GM03348 (cell line): ENCODE measurements at regions not wholly inside any gene's neighbourhood (a gene's known extent, or its start where the extent isn't known, plus 50 kb on each side); places are given as distances from the start of the nearest gene placed in this dataset.

Experiments
- DNase-seq: peaks from one replicate; pipeline ENCODE4 v3.0.0; 2012; ENCODE audit warnings: low spot score

- DNase-seq, result peak; percentile 55
Measured at GRCh38 chr2:12498704-12499103, 218.0 kb upstream of the TRIB2 start.

GRCh38 chr2:12500899-12501298 lies 215.8 kb upstream of the TRIB2 start:
- no peak for DNase-seq

- DNase-seq, result no peak
Measured at GRCh38 chr2:12501469-12502158, 215.1 kb upstream of the TRIB2 start.

- DNase-seq, result peak; percentile 10
Measured at GRCh38 chr2:12502759-12503158, 214.0 kb upstream of the TRIB2 start.

- DNase-seq, result peak; percentile 25
Measured at GRCh38 chr2:12504443-12504842, 212.3 kb upstream of the TRIB2 start.

- no peak for DNase-seq
Measured at GRCh38 chr2:12506846-12507245, 209.9 kb upstream of the TRIB2 start.

- DNase-seq, result peak; percentile 58
Measured at GRCh38 chr2:12507295-12507694, 209.4 kb upstream of the TRIB2 start.

- no peak for DNase-seq
Measured at GRCh38 chr2:12510070-12510469, 206.7 kb upstream of the TRIB2 start.

GRCh38 chr2:12513339-12513738 lies 203.4 kb upstream of the TRIB2 start:
- DNase-seq, result no peak

- no peak for DNase-seq
Measured at GRCh38 chr2:12514168-12514567, 202.6 kb upstream of the TRIB2 start.

GRCh38 chr2:12514631-12515437 lies 201.9 kb upstream of the TRIB2 start:
- no peak for DNase-seq

- no peak for DNase-seq
Measured at GRCh38 chr2:12515871-12516270, 200.9 kb upstream of the TRIB2 start.

- no peak for DNase-seq
Measured at GRCh38 chr2:12533337-12534005, 183.3 kb upstream of the TRIB2 start.

- DNase-seq, result peak; percentile 79
Measured at GRCh38 chr2:12534646-12535263, 182.0 kb upstream of the TRIB2 start.

- DNase-seq, result no peak
Measured at GRCh38 chr2:12536976-12537375, 179.8 kb upstream of the TRIB2 start.

GRCh38 chr2:12538138-12538694 lies 178.5 kb upstream of the TRIB2 start:
- DNase-seq, result no peak

- DNase-seq, result no peak
Measured at GRCh38 chr2:12539336-12539735, 177.4 kb upstream of the TRIB2 start.

- DNase-seq, result no peak
Measured at GRCh38 chr2:12539776-12540562, 176.8 kb upstream of the TRIB2 start.

- no peak for DNase-seq
Measured at GRCh38 chr2:12543076-12543977, 173.4 kb upstream of the TRIB2 start.

GRCh38 chr2:12543978-12544558 lies 172.7 kb upstream of the TRIB2 start:
- peak; percentile 71 for DNase-seq
